GM12864 (cell line): ENCODE measurements at regions not wholly inside any gene's neighbourhood (a gene's known extent, or its start where the extent isn't known, plus 50 kb on each side); places are given as distances from the start of the nearest gene placed in this dataset.

ENCODE experiments used
- DNase-seq: peaks from one replicate; pipeline ENCODE4 v3.0.0-alpha.2; 2011; ENCODE audit warnings: low read depth
- H3K4me3 ChIP-seq: 2 replicates; pipeline ENCODE4 v1.5.1; 2011; ENCODE audit warnings: mild to moderate bottlenecking, low read depth, low read length, control low read depth
- CTCF ChIP-seq: IDR thresholded peaks from 2 replicates; pipeline ENCODE4 v1.5.1; 2011; ENCODE audit warnings: low read depth, mild to moderate bottlenecking, moderate library complexity, low read length, control low read depth, inconsistent platforms; ENCODE audit errors: missing control alignments

- no peak for TF ChIP-seq CTCF
- no peak for DNase-seq
- H3K4me3 ChIP-seq = no peak overlapping the region
Measured at GRCh38 chr13:47546391-47547225, 454.5 kb downstream of the SUCLA2 start.

- DNase-seq = no peak
- no peak for TF ChIP-seq CTCF
- H3K4me3 ChIP-seq = no peak overlapping the region
Measured at GRCh38 chr13:47545201-47546024, 455.7 kb downstream of the SUCLA2 start.

- H3K4me3 ChIP-seq = no peak overlapping the region
- no peak for DNase-seq
- TF ChIP-seq CTCF = no peak
Measured at GRCh38 chr13:47539317-47539716, 461.8 kb downstream of the SUCLA2 start.

GRCh38 chr13:47523771-47524170, 477.3 kb downstream of the SUCLA2 start:
- no peak for TF ChIP-seq CTCF
- no peak overlapping the region for H3K4me3 ChIP-seq
- DNase-seq = no peak

GRCh38 chr13:47521890-47522487, 479.1 kb downstream of the SUCLA2 start:
- no peak for TF ChIP-seq CTCF
- no peak overlapping the region for H3K4me3 ChIP-seq
- no peak for DNase-seq

- no peak overlapping the region for H3K4me3 ChIP-seq
- no peak for DNase-seq
- TF ChIP-seq CTCF = no peak
Measured at GRCh38 chr13:47519626-47520025, 481.4 kb downstream of the SUCLA2 start.
